ENCODE measurements at regions not wholly inside any gene's neighbourhood (a gene's known extent, or its start where the extent isn't known, plus 50 kb on each side); places are given as distances from the start of the nearest gene placed in this dataset.

DNA sequence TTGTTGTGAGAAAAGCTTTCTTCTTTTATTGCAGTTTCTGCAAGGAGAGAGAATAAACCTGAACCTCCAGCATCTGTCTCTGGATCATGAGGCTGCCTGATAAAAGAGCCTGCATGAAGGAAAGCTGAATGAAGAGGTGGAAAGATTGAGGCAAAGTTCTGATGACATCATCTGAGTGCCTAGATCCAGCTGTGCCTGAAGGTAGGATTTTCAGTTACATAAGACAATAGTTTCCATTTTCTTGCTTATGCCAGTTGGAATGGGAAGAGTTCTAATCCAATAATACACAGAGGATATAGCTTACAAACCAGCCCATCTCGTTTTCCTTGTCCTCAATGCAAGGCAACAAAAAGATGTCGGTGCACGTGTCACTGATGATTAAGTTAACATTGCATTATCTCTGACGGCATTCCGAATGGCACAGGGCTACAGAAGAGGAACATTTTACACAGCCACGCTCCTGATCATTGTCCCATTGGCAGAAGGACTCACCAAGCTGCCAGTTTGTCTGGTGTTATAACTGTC is 105.5 kb upstream of the ERCC6L2 start:
- TF ChIP-seq CTCF (IDR thresholded peaks at IDR 0.05; ENCODE audit: low read depth, low read length), result no peak

GRCh38 chr9:95769473-95769872 is 106.0 kb upstream of the ERCC6L2 start:
- TF ChIP-seq CTCF (IDR thresholded peaks at IDR 0.05; ENCODE audit: low read depth, low read length), result no peak
- DNase-seq (ENCODE audit: extremely low read depth, low read depth), result no peak

More for the DNA sequence above, 105.5 kb upstream of the ERCC6L2 start:
- DNase-seq (ENCODE audit: extremely low read depth, low read depth), result no peak

DNA sequence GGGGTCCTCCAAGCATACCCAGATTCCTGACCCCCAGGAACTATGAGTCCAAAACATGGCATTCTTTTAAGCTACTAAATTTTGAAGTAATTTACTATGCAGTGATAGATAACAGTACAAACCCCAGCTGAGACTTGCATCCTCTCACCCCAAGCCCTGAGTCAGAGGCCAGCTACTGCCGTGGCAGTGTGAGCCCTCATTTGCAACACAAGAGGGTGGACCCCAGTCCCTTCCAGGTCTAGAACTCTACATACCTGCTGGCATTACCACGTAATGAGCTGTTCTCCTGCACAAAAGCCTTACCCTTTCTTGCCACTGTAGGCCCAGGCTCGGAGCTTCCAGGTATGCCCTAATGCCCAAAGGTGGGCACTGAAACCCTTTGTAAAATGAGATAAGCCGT is 108.6 kb upstream of the ERCC6L2 start:
- DNase-seq (ENCODE audit: extremely low read depth, low read depth), result no peak
- TF ChIP-seq CTCF (IDR thresholded peaks at IDR 0.05; ENCODE audit: low read depth, low read length), result no peak

- no peak for TF ChIP-seq CTCF (IDR thresholded peaks at IDR 0.05; ENCODE audit: low read depth, low read length)
- no peak for DNase-seq (ENCODE audit: extremely low read depth, low read depth)
Observed at GRCh38 chr9:95764533-95765319, 110.8 kb upstream of the ERCC6L2 start.

- no peak for TF ChIP-seq CTCF (IDR thresholded peaks at IDR 0.05; ENCODE audit: low read depth, low read length)
- DNase-seq (ENCODE audit: extremely low read depth, low read depth), result no peak
Observed at GRCh38 chr9:95763983-95764382, 111.5 kb upstream of the ERCC6L2 start.

GRCh38 chr9:95763006-95763405 is 112.5 kb upstream of the ERCC6L2 start:
- no peak for DNase-seq (ENCODE audit: extremely low read depth, low read depth)
- no peak for TF ChIP-seq CTCF (IDR thresholded peaks at IDR 0.05; ENCODE audit: low read depth, low read length)

- no peak for DNase-seq (ENCODE audit: extremely low read depth, low read depth)
- TF ChIP-seq CTCF (IDR thresholded peaks at IDR 0.05; ENCODE audit: low read depth, low read length), result no peak
Observed at GRCh38 chr9:95762322-95762721, 113.2 kb upstream of the ERCC6L2 start.

Measured in AG09319 (cell line).